ENCODE measurements at regions not wholly inside any gene's neighbourhood (a gene's known extent, or its start where the extent isn't known, plus 50 kb on each side); places are given as distances from the start of the nearest gene placed in this dataset.

DNA sequence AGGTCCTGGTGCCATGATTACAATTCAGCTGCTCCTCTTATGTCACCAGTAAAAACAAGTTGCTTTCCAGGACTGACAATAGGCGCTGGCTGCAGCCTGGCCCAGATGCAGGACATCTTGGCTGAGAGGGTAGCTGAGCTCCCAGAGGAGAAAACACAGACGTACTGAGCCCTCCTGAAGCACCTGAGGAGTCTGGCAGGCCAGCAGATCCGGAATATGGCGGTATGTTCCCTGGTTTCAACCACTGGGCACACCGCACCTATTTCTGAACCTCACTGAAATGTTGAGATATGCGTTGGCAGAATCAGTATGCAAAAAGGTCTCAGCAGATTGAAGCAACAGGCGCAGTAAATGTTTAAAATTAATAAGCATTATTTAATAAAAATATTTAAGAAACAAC, 73.1 kb upstream of the BZW1 start:
- TF ChIP-seq NFIC (IDR thresholded peaks at IDR 0.05) = no peak
- TF ChIP-seq RAD21 (IDR thresholded peaks at IDR 0.05; ENCODE audit: low read depth) = no peak
- TF ChIP-seq CEBPB (IDR thresholded peaks at IDR 0.05) = no peak
- TF ChIP-seq, protein P1, sequence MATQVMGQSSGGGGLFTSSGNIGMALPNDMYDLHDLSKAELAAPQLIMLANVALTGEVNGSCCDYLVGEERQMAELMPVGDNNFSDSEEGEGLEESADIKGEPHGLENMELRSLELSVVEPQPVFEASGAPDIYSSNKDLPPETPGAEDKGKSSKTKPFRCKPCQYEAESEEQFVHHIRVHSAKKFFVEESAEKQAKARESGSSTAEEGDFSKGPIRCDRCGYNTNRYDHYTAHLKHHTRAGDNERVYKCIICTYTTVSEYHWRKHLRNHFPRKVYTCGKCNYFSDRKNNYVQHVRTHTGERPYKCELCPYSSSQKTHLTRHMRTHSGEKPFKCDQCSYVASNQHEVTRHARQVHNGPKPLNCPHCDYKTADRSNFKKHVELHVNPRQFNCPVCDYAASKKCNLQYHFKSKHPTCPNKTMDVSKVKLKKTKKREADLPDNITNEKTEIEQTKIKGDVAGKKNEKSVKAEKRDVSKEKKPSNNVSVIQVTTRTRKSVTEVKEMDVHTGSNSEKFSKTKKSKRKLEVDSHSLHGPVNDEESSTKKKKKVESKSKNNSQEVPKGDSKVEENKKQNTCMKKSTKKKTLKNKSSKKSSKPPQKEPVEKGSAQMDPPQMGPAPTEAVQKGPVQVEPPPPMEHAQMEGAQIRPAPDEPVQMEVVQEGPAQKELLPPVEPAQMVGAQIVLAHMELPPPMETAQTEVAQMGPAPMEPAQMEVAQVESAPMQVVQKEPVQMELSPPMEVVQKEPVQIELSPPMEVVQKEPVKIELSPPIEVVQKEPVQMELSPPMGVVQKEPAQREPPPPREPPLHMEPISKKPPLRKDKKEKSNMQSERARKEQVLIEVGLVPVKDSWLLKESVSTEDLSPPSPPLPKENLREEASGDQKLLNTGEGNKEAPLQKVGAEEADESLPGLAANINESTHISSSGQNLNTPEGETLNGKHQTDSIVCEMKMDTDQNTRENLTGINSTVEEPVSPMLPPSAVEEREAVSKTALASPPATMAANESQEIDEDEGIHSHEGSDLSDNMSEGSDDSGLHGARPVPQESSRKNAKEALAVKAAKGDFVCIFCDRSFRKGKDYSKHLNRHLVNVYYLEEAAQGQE (IDR thresholded peaks at IDR 0.05; ENCODE audit: low read depth) = no peak
- no peak for TF ChIP-seq EP300 (IDR thresholded peaks at IDR 0.05; ENCODE audit: borderline replicate concordance)
- TF ChIP-seq TEAD4 (IDR thresholded peaks at IDR 0.05) = no peak
- TF ChIP-seq YY1 (IDR thresholded peaks at IDR 0.05; ENCODE audit: low read depth) = no peak
- TF ChIP-seq, protein P2, sequence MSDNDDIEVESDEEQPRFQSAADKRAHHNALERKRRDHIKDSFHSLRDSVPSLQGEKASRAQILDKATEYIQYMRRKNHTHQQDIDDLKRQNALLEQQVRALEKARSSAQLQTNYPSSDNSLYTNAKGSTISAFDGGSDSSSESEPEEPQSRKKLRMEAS (IDR thresholded peaks at IDR 0.05) = no peak
- TF ChIP-seq FOXM1 (IDR thresholded peaks at IDR 0.05; ENCODE audit: borderline replicate concordance, low read depth) = no peak
- TF ChIP-seq, protein P3, sequence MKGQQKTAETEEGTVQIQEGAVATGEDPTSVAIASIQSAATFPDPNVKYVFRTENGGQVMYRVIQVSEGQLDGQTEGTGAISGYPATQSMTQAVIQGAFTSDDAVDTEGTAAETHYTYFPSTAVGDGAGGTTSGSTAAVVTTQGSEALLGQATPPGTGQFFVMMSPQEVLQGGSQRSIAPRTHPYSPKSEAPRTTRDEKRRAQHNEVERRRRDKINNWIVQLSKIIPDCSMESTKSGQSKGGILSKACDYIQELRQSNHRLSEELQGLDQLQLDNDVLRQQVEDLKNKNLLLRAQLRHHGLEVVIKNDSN (IDR thresholded peaks at IDR 0.05) = no peak
- TF ChIP-seq ZBTB7A (IDR thresholded peaks at IDR 0.05; ENCODE audit: low read depth) = no peak

DNA sequence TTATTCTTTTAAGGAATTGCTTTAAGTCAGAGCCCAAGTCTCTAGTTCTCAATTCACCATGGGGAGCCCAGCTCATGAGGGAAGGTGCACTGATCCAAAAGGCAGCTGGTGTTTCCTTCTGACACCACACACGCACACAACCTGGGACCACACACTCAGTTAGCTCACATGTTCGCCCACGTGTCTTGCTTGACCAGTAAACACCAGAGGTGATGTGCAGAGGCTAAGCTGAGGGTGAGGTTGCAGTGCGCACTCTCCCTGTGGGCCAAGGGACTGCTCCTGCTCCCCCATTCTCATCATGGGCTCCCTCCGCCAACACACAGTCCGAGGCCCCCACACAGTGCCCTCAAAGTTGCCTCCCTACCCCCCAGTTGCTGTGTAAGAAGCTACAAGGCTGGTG, 70.8 kb upstream of the BZW1 start:
- TF ChIP-seq RAD21 (IDR thresholded peaks at IDR 0.05; ENCODE audit: low read depth) (no peak), ZBTB7A (IDR thresholded peaks at IDR 0.05; ENCODE audit: low read depth) (no peak), TAF1 (IDR thresholded peaks at IDR 0.05; ENCODE audit: low read depth) (no peak), CREB1 (IDR thresholded peaks at IDR 0.05; ENCODE audit: low read depth) (no peak), EP300 (IDR thresholded peaks at IDR 0.05; ENCODE audit: borderline replicate concordance) (no peak), CEBPB (IDR thresholded peaks at IDR 0.05) (no peak), FOXM1 (IDR thresholded peaks at IDR 0.05; ENCODE audit: borderline replicate concordance, low read depth) (no peak), TEAD4 (IDR thresholded peaks at IDR 0.05) (no peak), EGR1 (IDR thresholded peaks at IDR 0.05) (no peak), NFIC (IDR thresholded peaks at IDR 0.05) (no peak), YY1 (IDR thresholded peaks at IDR 0.05; ENCODE audit: low read depth) (no peak)
- TF ChIP-seq, protein P1 (IDR thresholded peaks at IDR 0.05; ENCODE audit: low read depth) = no peak

DNA sequence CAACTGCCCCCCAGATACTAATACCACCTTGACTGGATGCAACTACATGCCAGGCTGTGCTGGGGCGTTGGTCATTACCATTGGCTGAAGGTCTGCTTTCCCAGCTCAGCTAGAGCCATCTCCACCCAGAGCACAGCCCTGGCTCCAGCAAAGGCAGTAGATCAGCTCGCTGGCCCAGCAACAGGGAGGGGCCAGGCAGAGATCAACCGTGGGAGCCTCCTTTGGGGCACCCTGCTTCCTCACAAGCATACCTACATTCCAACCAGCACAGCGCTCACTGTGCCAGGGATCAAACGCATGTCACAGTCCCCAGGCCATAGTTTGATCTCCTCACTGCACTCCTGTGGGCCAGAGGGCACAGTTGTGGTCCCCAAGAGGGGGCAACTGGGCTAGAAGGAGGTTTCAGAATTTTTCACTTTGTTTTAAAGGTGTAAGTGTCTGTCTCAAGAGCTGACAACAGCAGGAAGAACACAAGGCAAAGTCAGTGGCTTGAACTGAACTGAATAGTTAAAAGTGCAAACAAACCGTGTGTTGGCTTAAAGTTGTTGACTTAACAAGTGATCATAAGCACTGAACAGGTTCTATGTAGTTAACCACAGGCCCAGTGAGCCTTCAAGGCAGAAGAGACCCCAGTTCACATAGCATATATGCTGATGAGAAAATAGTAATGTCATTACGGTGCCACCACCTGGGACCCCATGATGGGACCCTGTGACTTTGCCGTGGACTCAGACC, 70.1 kb upstream of the BZW1 start:
- TF ChIP-seq EP300 (IDR thresholded peaks at IDR 0.05; ENCODE audit: borderline replicate concordance) (no peak), FOXM1 (IDR thresholded peaks at IDR 0.05; ENCODE audit: borderline replicate concordance, low read depth) (no peak), CEBPB (IDR thresholded peaks at IDR 0.05) (no peak), NFIC (IDR thresholded peaks at IDR 0.05) (no peak), TCF12 (IDR thresholded peaks at IDR 0.05; ENCODE audit: low read depth) (no peak), TEAD4 (IDR thresholded peaks at IDR 0.05) (no peak), EGR1 (IDR thresholded peaks at IDR 0.05) (no peak), CREB1 (IDR thresholded peaks at IDR 0.05; ENCODE audit: low read depth) (no peak), RAD21 (IDR thresholded peaks at IDR 0.05; ENCODE audit: low read depth) (no peak), YY1 (IDR thresholded peaks at IDR 0.05; ENCODE audit: low read depth) (no peak), ZBTB7A (IDR thresholded peaks at IDR 0.05; ENCODE audit: low read depth) (no peak), TAF1 (IDR thresholded peaks at IDR 0.05; ENCODE audit: low read depth) (no peak)
- TF ChIP-seq, protein P2 (IDR thresholded peaks at IDR 0.05) = no peak
- TF ChIP-seq, protein P1 (IDR thresholded peaks at IDR 0.05; ENCODE audit: low read depth) = no peak
- TF ChIP-seq, protein P3 (IDR thresholded peaks at IDR 0.05) = no peak

DNA sequence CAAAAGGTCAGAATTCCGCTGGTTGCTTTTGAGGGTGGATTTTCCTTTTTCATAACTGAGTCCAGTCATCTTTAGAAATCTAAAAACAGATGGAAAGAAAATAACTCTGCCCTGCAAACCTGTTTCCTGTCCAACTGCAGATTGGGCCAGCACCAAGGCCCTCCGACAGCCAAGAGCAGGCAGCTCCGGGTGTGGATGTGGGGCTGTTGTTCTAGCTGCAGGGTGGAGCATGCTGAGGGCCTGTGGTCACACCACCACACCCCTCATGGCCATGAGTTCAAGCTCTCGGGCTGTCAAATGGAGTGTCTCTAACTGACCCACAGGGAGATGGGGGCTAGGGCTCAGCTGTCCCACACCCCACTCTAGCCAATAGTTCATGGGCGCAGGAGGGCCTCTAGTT, 69.3 kb upstream of the BZW1 start:
- TF ChIP-seq ZBTB7A (IDR thresholded peaks at IDR 0.05; ENCODE audit: low read depth) = no peak
- no peak for TF ChIP-seq CEBPB (IDR thresholded peaks at IDR 0.05)
- TF ChIP-seq YY1 (IDR thresholded peaks at IDR 0.05; ENCODE audit: low read depth) = no peak
- TF ChIP-seq, protein P3 (IDR thresholded peaks at IDR 0.05) = no peak
- no peak for TF ChIP-seq NFIC (IDR thresholded peaks at IDR 0.05)
- TF ChIP-seq RAD21 (IDR thresholded peaks at IDR 0.05; ENCODE audit: low read depth) = no peak
- TF ChIP-seq EP300 (IDR thresholded peaks at IDR 0.05; ENCODE audit: borderline replicate concordance) = no peak
